Nephron progenitor cell (in vitro differentiated cells): ENCODE measurements at regions not wholly inside any gene's neighbourhood (a gene's known extent, or its start where the extent isn't known, plus 50 kb on each side); places are given as distances from the start of the nearest gene placed in this dataset.

Experiments used
- DNase-seq: peaks from one replicate; pipeline ENCODE4 v3.0.0; 2021
- H3K27ac Mint-ChIP-seq: 2 replicates; pipeline ENCODE4 v1.8.0; 2021; ENCODE audit warnings: mild to moderate bottlenecking, moderate library complexity, mixed read lengths
- H3K27me3 Mint-ChIP-seq: 2 replicates; pipeline ENCODE4 v1.8.0; 2021; ENCODE audit warnings: mild to moderate bottlenecking, low read depth, mixed read lengths; ENCODE audit not compliant: poor library complexity
- H3K36me3 Mint-ChIP-seq: 2 replicates; pipeline ENCODE4 v1.8.0; 2021; ENCODE audit warnings: low read depth, mixed read lengths
- H3K4me1 Mint-ChIP-seq: 2 replicates; pipeline ENCODE4 v1.8.0; 2021; ENCODE audit warnings: mixed read lengths
- H3K4me3 Mint-ChIP-seq: 2 replicates; pipeline ENCODE4 v1.8.0; 2021; ENCODE audit warnings: mild to moderate bottlenecking, moderate library complexity, mixed read lengths
- H3K9me3 Mint-ChIP-seq: 2 replicates; pipeline ENCODE4 v1.8.0; 2021; ENCODE audit warnings: mild to moderate bottlenecking, moderate library complexity, mixed read lengths
- CTCF ChIP-seq: fragments of 200-600 bp; sonication (generic); IDR thresholded peaks from 2 replicates; pipeline ENCODE4 v1.5.0; 2021; ENCODE audit warnings: antibody characterized with exemption

GRCh38 chr6:81451787-81452186 is 300.7 kb downstream of the TENT5A start:
- Mint-ChIP-seq H3K4me1 (no peaks in the 10 kb centered on the region), H3K4me3 (no peak overlapping the region), H3K36me3 (no peaks in the 10 kb centered on the region), H3K27me3 (no peaks in the 10 kb centered on the region), H3K27ac (no peak overlapping the region), H3K9me3 (no peaks in the 10 kb centered on the region)
- no peak for DNase-seq
- TF ChIP-seq CTCF, result no peak

DNA sequence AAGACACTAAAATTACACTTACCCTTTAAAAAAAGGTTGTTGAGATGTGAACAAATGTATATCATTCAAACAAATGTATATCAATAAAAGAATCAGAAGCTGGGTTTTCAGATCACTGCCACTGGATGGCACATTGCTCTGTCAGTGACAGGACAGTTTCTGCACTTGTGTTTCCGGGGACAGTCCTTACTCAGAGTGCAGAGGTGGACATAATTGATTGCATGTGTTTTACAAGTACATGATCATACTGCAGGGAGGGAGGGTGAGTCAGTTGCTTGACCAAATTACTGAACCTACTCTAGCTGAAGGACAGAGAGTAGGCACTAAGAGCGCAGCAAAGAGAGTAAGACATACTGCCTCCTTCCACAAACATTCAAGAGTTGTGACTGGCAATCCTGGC is 302.3 kb downstream of the TENT5A start:
- no peak for TF ChIP-seq CTCF
- no peak overlapping the region for H3K4me3 Mint-ChIP-seq
- no peak overlapping the region for H3K27ac Mint-ChIP-seq
- no peaks in the 10 kb centered on the region for H3K4me1 Mint-ChIP-seq
- no peaks in the 10 kb centered on the region for H3K36me3 Mint-ChIP-seq
- DNase-seq, result no peak
- H3K27me3 Mint-ChIP-seq, result no peaks in the 10 kb centered on the region
- H3K9me3 Mint-ChIP-seq, result no peaks in the 10 kb centered on the region

DNA sequence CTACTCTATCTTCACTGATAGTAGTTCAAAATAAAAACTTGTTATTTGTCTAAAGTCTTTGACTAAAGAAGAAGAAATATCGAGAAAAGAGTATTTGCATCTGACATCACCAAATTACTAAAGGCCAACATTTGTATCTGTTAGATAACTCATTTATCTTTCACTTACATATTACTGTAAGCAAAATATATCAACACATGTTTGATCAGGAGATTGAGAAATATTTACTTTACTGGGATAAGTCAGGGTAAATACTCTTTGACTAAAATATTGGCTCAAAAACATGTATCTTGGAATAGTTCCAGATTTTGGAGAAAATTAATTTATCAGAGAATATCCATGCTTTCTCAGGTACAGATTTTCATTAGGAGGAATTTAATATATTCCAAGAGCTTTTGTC is 306.0 kb downstream of the TENT5A start:
- Mint-ChIP-seq H3K27me3 (no peaks in the 10 kb centered on the region), H3K27ac (no peak overlapping the region), H3K4me1 (no peaks in the 10 kb centered on the region), H3K4me3 (no peak overlapping the region), H3K36me3 (no peaks in the 10 kb centered on the region), H3K9me3 (no peaks in the 10 kb centered on the region)
- TF ChIP-seq CTCF, result no peak
- no peak for DNase-seq

DNA sequence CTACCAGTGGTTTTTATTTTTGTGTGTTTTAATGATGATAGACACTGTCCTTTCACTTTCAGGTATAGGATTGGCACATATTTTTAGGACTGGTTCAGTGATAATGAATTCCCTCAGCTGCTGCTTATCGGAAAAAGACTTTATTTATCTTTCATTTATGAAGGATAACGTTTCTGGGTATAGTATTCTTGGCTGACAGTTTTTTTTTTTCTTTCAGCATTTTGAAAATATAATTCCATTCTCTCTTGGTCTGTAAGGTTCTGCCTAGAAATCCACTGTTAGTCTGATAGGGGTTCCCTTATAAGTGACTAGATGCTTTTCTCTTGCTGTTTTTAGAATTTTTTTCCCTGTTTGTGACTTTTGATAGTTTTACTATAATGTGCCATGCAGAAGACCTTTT is 313.1 kb downstream of the TENT5A start:
- H3K9me3 Mint-ChIP-seq, result peaks cover 42% of the 10 kb centered on the region
- H3K36me3 Mint-ChIP-seq, result no peaks in the 10 kb centered on the region
- no peaks in the 10 kb centered on the region for H3K4me1 Mint-ChIP-seq
- no peak overlapping the region for H3K4me3 Mint-ChIP-seq
- no peak for DNase-seq
- peaks cover 3% of the 10 kb centered on the region for H3K27me3 Mint-ChIP-seq
- H3K27ac Mint-ChIP-seq, result no peak overlapping the region
- TF ChIP-seq CTCF, result no peak

- DNase-seq, result no peak
Measured at GRCh38 chr6:81436990-81437389, 315.5 kb downstream of the TENT5A start.

More at GRCh38 chr6:81436990-81437389, 315.5 kb downstream of the TENT5A start:
- Mint-ChIP-seq H3K27ac (no peak overlapping the region), H3K9me3 (peaks cover 53% of the 10 kb centered on the region), H3K4me3 (no peak overlapping the region), H3K27me3 (peaks cover 3% of the 10 kb centered on the region), H3K4me1 (no peaks in the 10 kb centered on the region), H3K36me3 (no peaks in the 10 kb centered on the region)
- TF ChIP-seq CTCF, result no peak
